Transverse colon (tissue), 4 donors: ENCODE measurements at regions not wholly inside any gene's neighbourhood (a gene's known extent, or its start where the extent isn't known, plus 50 kb on each side); places are given as distances from the start of the nearest gene placed in this dataset.

Source experiments
- DNase-seq: peaks from one replicate; pipeline ENCODE4 v3.0.0-alpha.2; 2019
- H3K27ac ChIP-seq, 4 donors: fragments of 200-600 bp; sonication (generic); 2 replicates each; pipeline ENCODE4 v1.5.1; 2016 to 2018; ENCODE audit warnings: inconsistent platforms in 4 of 4
- H3K27me3 ChIP-seq: fragments of 200-600 bp; sonication (generic); 2 replicates; pipeline ENCODE4 v1.5.1; 2017; ENCODE audit warnings: inconsistent platforms
- H3K36me3 ChIP-seq, 4 donors: fragments of 200-600 bp; sonication (generic); 2 replicates each; pipeline ENCODE4 v1.5.1; 2017 to 2019; ENCODE audit warnings: inconsistent platforms in 4 of 4
- H3K4me1 ChIP-seq, 4 donors: fragments of 200-600 bp; sonication (generic); 2 replicates each; pipeline ENCODE4 v1.5.1; 2017 to 2020; ENCODE audit warnings: inconsistent platforms in 4 of 4
- H3K4me3 ChIP-seq, 4 donors: fragments of 200-600 bp; sonication (generic); 1 replicate in 1 of 4; 2 replicates in 3 of 4; pipeline versions ENCODE4 v1.5.1 to v1.6.1; 2017 to 2019; ENCODE audit warnings: inconsistent platforms in 4 of 4
- H3K9me3 ChIP-seq, 2 donors: fragments of 200-600 bp; sonication (generic); 2 replicates each; pipeline ENCODE4 v1.5.1; 2017 to 2019; ENCODE audit warnings: inconsistent platforms in 2 of 2
- CTCF ChIP-seq, 5 experiments: fragments of 200-600 bp in 3 of 5; fragments of 450-650 bp in 2 of 5; sonication (generic) in 3 of 5; IDR thresholded peaks; 1 replicate in 2 of 5; 2 replicates in 3 of 5; pipeline ENCODE4 v1.5.1; 2016 to 2017; ENCODE audit warnings: antibody characterized with exemption in 5 of 5, inconsistent platforms in 3 of 5, mild to moderate bottlenecking in 2 of 5, moderate library complexity in 1 of 5
- EP300 ChIP-seq: sonication (generic); formaldehyde crosslinking; IDR thresholded peaks from one replicate; pipeline ENCODE4 v1.6.1; 2017; ENCODE audit warnings: antibody characterized with exemption, low read depth
- POLR2A ChIP-seq: fragments of 450-650 bp; IDR thresholded peaks from one replicate; pipeline ENCODE4 v1.6.1; 2016; ENCODE audit warnings: antibody characterized with exemption, mild to moderate bottlenecking, moderate library complexity
- POLR2AphosphoS5 ChIP-seq, 3 donors: sonication (generic); formaldehyde crosslinking; IDR thresholded peaks; one replicate each; pipeline ENCODE4 v1.6.1; 2016; ENCODE audit warnings: antibody characterized with exemption in 3 of 3
- WGBS, 2 donors: methylation state at CpG; one replicate each; pipeline ENCODE4 v1.1.5; 2018; ENCODE audit warnings: low coverage in 1 of 2; 5-methylcytosine and 5-hydroxymethylcytosine counted together
- in situ Hi-C, 4 donors: fragments of 200-750 bp; cut with MboI; loops; one replicate each; pipeline versions ENCODE4 v1.15.0 to v1.15.1; 2017; ENCODE audit warnings: low sequenced_read_pairs in 3 of 4, low pct_ligation_motif_present in 1 of 4, low pct_unique_long_range_greater_than_20kb in 1 of 4
- intact Hi-C: fragments of 100-400 bp; cut with DNase I; formaldehyde crosslinking; loops from one replicate; pipeline ENCODE4 v1.15.1; 2023; ENCODE audit warnings: low total_unique reads

GRCh38 chr20:61134296-61135030 is 117.6 kb upstream of the CDH4 start:
- Histone ChIP-seq H3K4me3 (no peak overlapping the region), H3K4me1 (no peaks in the 10 kb centered on the region), H3K27me3 (peaks cover 2% of the 10 kb centered on the region), H3K27ac (no peak overlapping the region), H3K9me3 (no peaks in the 10 kb centered on the region), H3K36me3 (no peaks in the 10 kb centered on the region)
- in situ Hi-C loops (no loop called here), intact Hi-C loops (no loop called here)
- DNase-seq = no peak
- TF ChIP-seq POLR2AphosphoS5 (IDR thresholded peaks at IDR 0.05) = no peak
- no peak for TF ChIP-seq CTCF (IDR thresholded peaks at IDR 0.05)
- TF ChIP-seq EP300 = no peak
- TF ChIP-seq POLR2A = no peak
- 37 to 45% methylated on average over 3 to 9 of the region's 9 CpGs for WGBS, 2 donors

- no peaks in the 10 kb centered on the region for H3K4me1 ChIP-seq
- no peak overlapping the region for H3K4me3 ChIP-seq
- whole genome bisulfite sequencing, 2 donors = 51 to 60% methylated on average over 1 to 11 of the region's 11 CpGs
- H3K36me3 ChIP-seq = no peaks in the 10 kb centered on the region
- H3K27ac ChIP-seq = no peak overlapping the region
- TF ChIP-seq EP300 = no peak
- no peak for TF ChIP-seq CTCF (IDR thresholded peaks at IDR 0.05)
- no peak for TF ChIP-seq POLR2A
- TF ChIP-seq POLR2AphosphoS5 (IDR thresholded peaks at IDR 0.05) = no peak
- intact Hi-C loops (no loop called here), in situ Hi-C loops (no loop called here)
- no peak for DNase-seq
- peaks cover 2% of the 10 kb centered on the region for H3K27me3 ChIP-seq
- no peaks in the 10 kb centered on the region for H3K9me3 ChIP-seq
Measured at GRCh38 chr20:61135266-61135665, 116.8 kb upstream of the CDH4 start.

- Histone ChIP-seq H3K4me3 (no peak overlapping the region), H3K27ac (no peak overlapping the region), H3K36me3 (no peaks in the 10 kb centered on the region), H3K4me1 (no peaks in the 10 kb centered on the region), H3K9me3 (no peaks in the 10 kb centered on the region), H3K27me3 (peaks cover 2% of the 10 kb centered on the region)
- TF ChIP-seq EP300 (no peak), CTCF (IDR thresholded peaks at IDR 0.05) (no peak), POLR2A (no peak), POLR2AphosphoS5 (IDR thresholded peaks at IDR 0.05) (no peak)
- no peak for DNase-seq
- in situ Hi-C loops = no loop called here
- intact Hi-C loops = no loop called here
- WGBS, 2 donors = 46% methylated on average over 15 of the region's 15 CpGs; no CpG with 5 or more reads in 1 of the 2 donors
Measured at GRCh38 chr20:61135968-61136367, 116.1 kb upstream of the CDH4 start.

- intact Hi-C loops (no loop called here), in situ Hi-C loops (no loop called here)
- no peak overlapping the region for H3K27ac ChIP-seq
- no peaks in the 10 kb centered on the region for H3K9me3 ChIP-seq
- no peaks in the 10 kb centered on the region for H3K36me3 ChIP-seq
- H3K27me3 ChIP-seq = peaks cover 2% of the 10 kb centered on the region
- 67 to 82% methylated on average over 1 to 5 of the region's 5 CpGs for WGBS, 2 donors
- no peak for TF ChIP-seq POLR2AphosphoS5 (IDR thresholded peaks at IDR 0.05)
- H3K4me3 ChIP-seq = no peak overlapping the region
- DNase-seq = no peak
- no peaks in the 10 kb centered on the region for H3K4me1 ChIP-seq
Measured at GRCh38 chr20:61138566-61138965, 113.5 kb upstream of the CDH4 start.

- no peak overlapping the region for H3K4me3 ChIP-seq
- H3K36me3 ChIP-seq = no peaks in the 10 kb centered on the region
- no peak for TF ChIP-seq CTCF (IDR thresholded peaks at IDR 0.05)
- no peak for TF ChIP-seq POLR2AphosphoS5 (IDR thresholded peaks at IDR 0.05)
- no peak for TF ChIP-seq EP300
- TF ChIP-seq POLR2A = no peak
- no peaks in the 10 kb centered on the region for H3K9me3 ChIP-seq
- 60 to 72% methylated on average over 4 of the region's 4 CpGs for WGBS, 2 donors
- no peak overlapping the region for H3K27ac ChIP-seq
- H3K27me3 ChIP-seq = peaks cover 2% of the 10 kb centered on the region
- intact Hi-C loops = no loop called here
- no peaks in the 10 kb centered on the region for H3K4me1 ChIP-seq
- in situ Hi-C loops = no loop called here
- no peak for DNase-seq
Measured at GRCh38 chr20:61139031-61139430, 113.0 kb upstream of the CDH4 start.
